Loucy (cell line): ENCODE measurements at regions not wholly inside any gene's neighbourhood (a gene's known extent, or its start where the extent isn't known, plus 50 kb on each side); places are given as distances from the start of the nearest gene placed in this dataset.

ENCODE experiments used
- EZH2phosphoT487 ChIP-seq: fragments of 200-600 bp; IDR thresholded peaks from 2 replicates; pipeline ENCODE4 v1.6.1; 2018; ENCODE audit warnings: antibody characterized with exemption, mild to moderate bottlenecking, moderate library complexity, borderline replicate concordance
- TF ChIP-seq, protein P1 (sequence below): fragments of 200-600 bp; sonication (generic); conservative IDR thresholded peaks from 2 replicates; pipeline ENCODE4 v1.5.1; 2014; ENCODE audit warnings: mild to moderate bottlenecking, antibody characterized with exemption, low read length

DNA sequence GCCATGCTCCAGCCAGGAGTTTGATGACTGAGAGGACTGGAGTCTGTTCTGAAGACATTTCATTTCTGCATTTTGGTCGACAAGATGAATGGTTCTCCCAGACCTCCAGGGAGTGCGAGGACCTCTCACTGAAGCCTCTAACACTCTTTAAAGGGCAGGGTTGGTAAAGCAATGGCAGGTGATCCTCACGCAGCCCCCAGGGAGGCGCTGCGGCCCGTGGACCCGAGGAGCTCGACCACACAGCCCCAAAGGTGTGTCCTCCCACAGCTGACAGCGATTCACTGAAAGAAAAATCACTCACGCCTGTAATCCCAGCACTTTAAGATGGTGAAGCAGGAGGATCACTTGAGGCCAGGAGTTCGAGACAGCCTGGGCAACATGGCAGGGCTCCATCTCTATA is 183.8 kb upstream of the SFSWAP start:
- TF ChIP-seq, protein P1, sequence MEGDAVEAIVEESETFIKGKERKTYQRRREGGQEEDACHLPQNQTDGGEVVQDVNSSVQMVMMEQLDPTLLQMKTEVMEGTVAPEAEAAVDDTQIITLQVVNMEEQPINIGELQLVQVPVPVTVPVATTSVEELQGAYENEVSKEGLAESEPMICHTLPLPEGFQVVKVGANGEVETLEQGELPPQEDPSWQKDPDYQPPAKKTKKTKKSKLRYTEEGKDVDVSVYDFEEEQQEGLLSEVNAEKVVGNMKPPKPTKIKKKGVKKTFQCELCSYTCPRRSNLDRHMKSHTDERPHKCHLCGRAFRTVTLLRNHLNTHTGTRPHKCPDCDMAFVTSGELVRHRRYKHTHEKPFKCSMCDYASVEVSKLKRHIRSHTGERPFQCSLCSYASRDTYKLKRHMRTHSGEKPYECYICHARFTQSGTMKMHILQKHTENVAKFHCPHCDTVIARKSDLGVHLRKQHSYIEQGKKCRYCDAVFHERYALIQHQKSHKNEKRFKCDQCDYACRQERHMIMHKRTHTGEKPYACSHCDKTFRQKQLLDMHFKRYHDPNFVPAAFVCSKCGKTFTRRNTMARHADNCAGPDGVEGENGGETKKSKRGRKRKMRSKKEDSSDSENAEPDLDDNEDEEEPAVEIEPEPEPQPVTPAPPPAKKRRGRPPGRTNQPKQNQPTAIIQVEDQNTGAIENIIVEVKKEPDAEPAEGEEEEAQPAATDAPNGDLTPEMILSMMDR: no peak
- no peak for TF ChIP-seq EZH2phosphoT487
